HCT116 (cell line): ENCODE measurements at regions not wholly inside any gene's neighbourhood (a gene's known extent, or its start where the extent isn't known, plus 50 kb on each side); places are given as distances from the start of the nearest gene placed in this dataset.

ENCODE experiments used
- ATAC-seq: fragments of 200-7000 bp; cut with Tn5 transposase; 2 replicates; pipeline ENCODE4 v1.9.1; 2020; ENCODE audit warnings: mild to moderate bottlenecking, moderate library complexity
- BruUV-seq: library from RNA; stranded (reverse); fragments of 400-500 nt; replicated peaks from 2 replicates; lab custom pipeline; 2021; lab: Mats Ljungman, UMichigan
- CTCF ChIA-PET: fragments of 300-600 bp; sonication (Branson Sonifier 250); formaldehyde crosslinking; loops from one replicate; lab custom pipeline; 2021; ENCODE audit warnings: antibody characterized with exemption; lab: Charles Lee
- POLR2A ChIA-PET: fragments of 300-600, 350-600 bp; sonication (Branson Sonifier 250); formaldehyde crosslinking; loops from one replicate; lab custom pipeline; 2021; ENCODE audit warnings: antibody characterized with exemption; lab: Charles Lee
- RAD21 ChIA-PET, 2 experiments: fragments of 300-600 bp; sonication (Branson Sonifier 250); formaldehyde crosslinking; loops; one replicate each; lab custom pipeline; 2023; ENCODE audit warnings: low total read pairs in 2 of 2; ENCODE audit not compliant: uncharacterized antibody in 2 of 2, unreplicated experiment in 2 of 2, low non-redundant PET in 1 of 2; lab: Charles Lee
- DNase-seq: peaks from one replicate; pipeline ENCODE4 v3.0.0-alpha.2; 2010; ENCODE audit warnings: low read depth, low spot score
- H2AFZ ChIP-seq: fragments of 200-600 bp; shearing (Covaris generic), sonication (generic); 2 replicates; pipeline ENCODE4 v1.6.1; 2017; ENCODE audit warnings: low read depth, mixed run types, mixed read lengths, antibody characterized with exemption, low read length; ENCODE audit not compliant: poor library complexity, severe bottlenecking
- H3K27ac ChIP-seq: 2 replicates; pipeline ENCODE4 v1.5.1; 2012; ENCODE audit warnings: low read depth, low read length
- H3K27me3 ChIP-seq: fragments of 200-600 bp; sonication (generic); 2 replicates; pipeline ENCODE4 v1.6.1; 2016; ENCODE audit warnings: mixed run types, low read length, mixed read lengths; ENCODE audit not compliant: insufficient read depth
- H3K36me3 ChIP-seq, 2 experiments: fragments of 200-500 bp in 1 of 2; fragments of 200-600 bp in 1 of 2; sonication (Bioruptor generic) in 1 of 2; sonication (generic) in 1 of 2; 2 replicates each; pipeline versions ENCODE4 v1.5.1 to v1.6.1; 2014 to 2016; ENCODE audit warnings: low read length in 2 of 2, inconsistent platforms in 1 of 2, mixed read lengths in 1 of 2, mixed run types in 1 of 2; ENCODE audit not compliant: insufficient read depth in 2 of 2, control insufficient read depth in 1 of 2
- H3K4me1 ChIP-seq, 2 experiments: fragments of 200-600 bp in 1 of 2; sonication (generic) in 1 of 2; 2 replicates each; pipeline versions ENCODE4 v1.5.1 to v1.6.1; 2012 to 2017; ENCODE audit warnings: low read length in 2 of 2, inconsistent platforms in 1 of 2, mild to moderate bottlenecking in 1 of 2, mixed read lengths in 1 of 2, mixed run types in 1 of 2, moderate library complexity in 1 of 2; ENCODE audit not compliant: insufficient read depth in 2 of 2, control insufficient read depth in 1 of 2
- H3K4me2 ChIP-seq: fragments of 200-600 bp; sonication (generic); 2 replicates; pipeline ENCODE4 v1.6.1; 2017; ENCODE audit warnings: mixed run types, low read length, mixed read lengths
- H3K4me3 ChIP-seq, 2 experiments: fragments of 200-600 bp in 1 of 2; sonication (generic) in 1 of 2; replicated peaks in 1 of 2; 2 replicates each; pipeline ENCODE4 v1.5.1; 2011 to 2016; ENCODE audit warnings: low read length in 2 of 2, control low read depth in 1 of 2, low read depth in 1 of 2, mild to moderate bottlenecking in 1 of 2, mixed read lengths in 1 of 2, mixed run types in 1 of 2
- H3K79me2 ChIP-seq: fragments of 200-600 bp; sonication (generic); 2 replicates; pipeline ENCODE4 v1.6.1; 2017; ENCODE audit warnings: mild to moderate bottlenecking, mixed run types, low read length, moderate library complexity, mixed read lengths; ENCODE audit not compliant: insufficient read depth
- H3K9ac ChIP-seq: fragments of 200-600 bp; sonication (generic); 2 replicates; pipeline ENCODE4 v1.6.1; 2016; ENCODE audit warnings: low read length, mixed read lengths
- H3K9me2 ChIP-seq: fragments of 200-600 bp; sonication (generic), shearing (Covaris generic); 2 replicates; pipeline ENCODE4 v1.6.1; 2017; ENCODE audit warnings: mixed run types, mild to moderate bottlenecking, moderate library complexity; ENCODE audit not compliant: insufficient read depth
- H3K9me3 ChIP-seq, 2 experiments: fragments of 200-500 bp in 1 of 2; fragments of 200-600 bp in 1 of 2; sonication (Bioruptor generic) in 1 of 2; sonication (generic) in 1 of 2; 2 replicates each; pipeline ENCODE4 v1.6.1; 2014 to 2017; ENCODE audit warnings: low read length in 2 of 2, mixed read lengths in 2 of 2, inconsistent platforms in 1 of 2, low read depth in 1 of 2, mild to moderate bottlenecking in 1 of 2, mixed run types in 1 of 2, moderate library complexity in 1 of 2; ENCODE audit not compliant: control insufficient read depth in 1 of 2, insufficient read depth in 1 of 2
- H4K20me1 ChIP-seq: fragments of 200-600 bp; sonication (generic), shearing (Covaris generic); 2 replicates; pipeline ENCODE4 v1.6.1; 2017; ENCODE audit warnings: mixed run types, mild to moderate bottlenecking, moderate library complexity; ENCODE audit not compliant: insufficient read depth
- JUND ChIP-seq: IDR thresholded peaks from 2 replicates; pipeline ENCODE4 v1.6.1; 2012
- RAD21 ChIP-seq: IDR thresholded peaks from 2 replicates; pipeline ENCODE4 v1.6.1; 2012; ENCODE audit warnings: low read depth, mild to moderate bottlenecking
- REST ChIP-seq: IDR thresholded peaks from 2 replicates; pipeline ENCODE4 v1.6.1; 2012; ENCODE audit warnings: low read depth
- SIN3A ChIP-seq: IDR thresholded peaks from 2 replicates; pipeline ENCODE4 v1.6.1; 2012; ENCODE audit warnings: low read depth
- SP1 ChIP-seq: IDR thresholded peaks from 2 replicates; pipeline ENCODE4 v1.6.1; 2012; ENCODE audit warnings: low read depth
- TCF7L2 ChIP-seq: IDR thresholded peaks from 2 replicates; pipeline ENCODE4 v1.7.0; 2011; ENCODE audit warnings: borderline replicate concordance, inconsistent platforms; ENCODE audit not compliant: insufficient read depth, insufficient read length; ENCODE audit errors: extremely low read depth
- ZNF274 ChIP-seq: fragments of 200-500 bp; sonication (Bioruptor generic); IDR thresholded peaks from 2 replicates; pipeline ENCODE4 v1.6.1; 2014; ENCODE audit warnings: mild to moderate bottlenecking, low read depth, low read length, inconsistent platforms
- intact Hi-C: fragments of 100-400 bp; cut with micrococcal nuclease; formaldehyde crosslinking; loops from 2 replicates; pipeline ENCODE4 v1.10.0; 2022
- TF ChIP-seq, protein P1 (sequence below): IDR thresholded peaks from 2 replicates; pipeline ENCODE4 v1.6.1; 2011; ENCODE audit warnings: mild to moderate bottlenecking, low read length, moderate library complexity; ENCODE audit not compliant: insufficient replicate concordance; ENCODE audit errors: extremely low read depth

GRCh38 chr1:106181866-106182265, 874.6 kb upstream of the PRMT6 start:
- ATAC-seq: no peak
- DNase-seq: no peak
- no peaks in the 10 kb centered on the region for H3K27me3 ChIP-seq
- intact Hi-C loops: no loop called here
- H3K36me3 ChIP-seq: no peaks in the 10 kb centered on the region
- RAD21 ChIA-PET: no interaction called here
- TF ChIP-seq RAD21: no peak
- TF ChIP-seq JUND: no peak
- TF ChIP-seq ZNF274: no peak
- no peak for TF ChIP-seq REST
- TF ChIP-seq SP1: no peak
- TF ChIP-seq TCF7L2: no peak
- TF ChIP-seq, protein P1, sequence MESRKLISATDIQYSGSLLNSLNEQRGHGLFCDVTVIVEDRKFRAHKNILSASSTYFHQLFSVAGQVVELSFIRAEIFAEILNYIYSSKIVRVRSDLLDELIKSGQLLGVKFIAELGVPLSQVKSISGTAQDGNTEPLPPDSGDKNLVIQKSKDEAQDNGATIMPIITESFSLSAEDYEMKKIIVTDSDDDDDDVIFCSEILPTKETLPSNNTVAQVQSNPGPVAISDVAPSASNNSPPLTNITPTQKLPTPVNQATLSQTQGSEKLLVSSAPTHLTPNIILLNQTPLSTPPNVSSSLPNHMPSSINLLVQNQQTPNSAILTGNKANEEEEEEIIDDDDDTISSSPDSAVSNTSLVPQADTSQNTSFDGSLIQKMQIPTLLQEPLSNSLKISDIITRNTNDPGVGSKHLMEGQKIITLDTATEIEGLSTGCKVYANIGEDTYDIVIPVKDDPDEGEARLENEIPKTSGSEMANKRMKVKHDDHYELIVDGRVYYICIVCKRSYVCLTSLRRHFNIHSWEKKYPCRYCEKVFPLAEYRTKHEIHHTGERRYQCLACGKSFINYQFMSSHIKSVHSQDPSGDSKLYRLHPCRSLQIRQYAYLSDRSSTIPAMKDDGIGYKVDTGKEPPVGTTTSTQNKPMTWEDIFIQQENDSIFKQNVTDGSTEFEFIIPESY: no peak
- TF ChIP-seq SIN3A: no peak
- H3K79me2 ChIP-seq: no peaks in the 10 kb centered on the region
- no peak overlapping the region for H3K27ac ChIP-seq
- no peaks in the 10 kb centered on the region for H4K20me1 ChIP-seq
- CTCF ChIA-PET: no interaction called here
- H3K4me1 ChIP-seq: no peaks in the 10 kb centered on the region
- H3K4me2 ChIP-seq: no peak overlapping the region
- no peak overlapping the region for H3K4me3 ChIP-seq
- peaks cover 7 to 12% of the 10 kb centered on the region in 2 experiments; a peak in 2 of 4 replicates for H3K9me3 ChIP-seq
- POLR2A ChIA-PET: no interaction called here
- no peak overlapping the region for H2AFZ ChIP-seq
- H3K9ac ChIP-seq: no peak overlapping the region
- no TSS peak for BruUV-seq
- no peaks in the 10 kb centered on the region for H3K9me2 ChIP-seq
